ENCODE measurements at regions not wholly inside any gene's neighbourhood (a gene's known extent, or its start where the extent isn't known, plus 50 kb on each side); places are given as distances from the start of the nearest gene placed in this dataset.

DNA sequence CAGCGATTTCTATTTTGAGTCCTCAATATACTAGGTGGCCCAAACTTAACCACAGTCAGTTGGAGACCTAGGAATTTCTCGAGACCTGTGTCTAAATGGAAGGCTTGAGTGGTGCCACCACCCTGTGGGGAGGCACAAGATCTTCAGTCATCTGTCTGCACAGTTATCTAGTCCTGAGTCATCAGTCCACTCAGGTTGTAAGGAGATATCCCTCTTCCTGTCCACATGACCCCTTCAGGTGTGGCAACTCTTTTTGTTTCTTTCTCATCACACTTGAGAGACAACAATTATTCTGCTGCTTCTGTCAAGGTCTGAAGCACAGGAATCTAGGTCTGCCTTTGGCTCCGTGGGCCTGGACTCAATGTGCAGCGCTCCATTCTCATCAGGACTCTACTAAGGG is 64.4 kb upstream of the IBSP start:
- TF ChIP-seq, protein P1, sequence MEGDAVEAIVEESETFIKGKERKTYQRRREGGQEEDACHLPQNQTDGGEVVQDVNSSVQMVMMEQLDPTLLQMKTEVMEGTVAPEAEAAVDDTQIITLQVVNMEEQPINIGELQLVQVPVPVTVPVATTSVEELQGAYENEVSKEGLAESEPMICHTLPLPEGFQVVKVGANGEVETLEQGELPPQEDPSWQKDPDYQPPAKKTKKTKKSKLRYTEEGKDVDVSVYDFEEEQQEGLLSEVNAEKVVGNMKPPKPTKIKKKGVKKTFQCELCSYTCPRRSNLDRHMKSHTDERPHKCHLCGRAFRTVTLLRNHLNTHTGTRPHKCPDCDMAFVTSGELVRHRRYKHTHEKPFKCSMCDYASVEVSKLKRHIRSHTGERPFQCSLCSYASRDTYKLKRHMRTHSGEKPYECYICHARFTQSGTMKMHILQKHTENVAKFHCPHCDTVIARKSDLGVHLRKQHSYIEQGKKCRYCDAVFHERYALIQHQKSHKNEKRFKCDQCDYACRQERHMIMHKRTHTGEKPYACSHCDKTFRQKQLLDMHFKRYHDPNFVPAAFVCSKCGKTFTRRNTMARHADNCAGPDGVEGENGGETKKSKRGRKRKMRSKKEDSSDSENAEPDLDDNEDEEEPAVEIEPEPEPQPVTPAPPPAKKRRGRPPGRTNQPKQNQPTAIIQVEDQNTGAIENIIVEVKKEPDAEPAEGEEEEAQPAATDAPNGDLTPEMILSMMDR (conservative IDR thresholded peaks at IDR 0.05 in 1 of 2, IDR thresholded peaks at IDR 0.05 in 1 of 2; ENCODE audit: low read depth in 1 of 2, low read length in 2 of 2): no peak
- TF ChIP-seq EZH2 (IDR thresholded peaks at IDR 0.05; ENCODE audit: low read length, missing control alignments): no peak
